ENCODE measurements at regions not wholly inside any gene's neighbourhood (a gene's known extent, or its start where the extent isn't known, plus 50 kb on each side); places are given as distances from the start of the nearest gene placed in this dataset.

- POLR2A ChIA-PET (ENCODE audit: partially characterized antibody): no interaction called here
- no peaks in the 10 kb centered on the region for H3K9me3 ChIP-seq (ENCODE audit: insufficient read depth in 2 of 2, low read depth in 1 of 2, low read length in 1 of 2)
Measured at GRCh38 chr5:133780619-133781280, 168.4 kb upstream of the FSTL4 start.

More at GRCh38 chr5:133780619-133781280, 168.4 kb upstream of the FSTL4 start:
- Histone ChIP-seq H4K5ac (ENCODE audit: insufficient read length, low read depth, low read length) (no peak overlapping the region), H3K27me3 (replicated peaks in 1 of 4; ENCODE audit: control insufficient read depth in 3 of 4, extremely low read depth in 1 of 4, insufficient read depth in 3 of 4, low read length in 3 of 4) (peaks cover 0 to 2% (median 0%) of the 10 kb centered on the region in 4 experiments; a peak in 1 of 7 replicates), H3K23ac (ENCODE audit: insufficient read length) (no peak overlapping the region), H2BK15ac (ENCODE audit: low read length) (no peak overlapping the region), H2BK12ac (ENCODE audit: low read depth, low read length) (no peak overlapping the region), H3K27ac (ENCODE audit: low read depth, low read length) (no peak overlapping the region), H3K23me2 (ENCODE audit: low read depth, low read length) (no peaks in the 10 kb centered on the region), H3K4me1 (replicated peaks in 1 of 4; ENCODE audit: control insufficient read depth in 3 of 4, insufficient read depth in 4 of 4, low read length in 3 of 4) (no peaks in the 10 kb centered on the region), H2BK5ac (ENCODE audit: low read depth, low read length) (no peak overlapping the region), H3K4ac (replicated peaks; ENCODE audit: insufficient read length, low read depth, low read length) (no peak overlapping the region), H3K18ac (ENCODE audit: extremely low read depth, low read length) (no peak overlapping the region), H3K56ac (replicated peaks; ENCODE audit: insufficient read length, low read depth, low read length) (no peak overlapping the region), H4K8ac (ENCODE audit: extremely low read depth, insufficient read depth, low read length) (no peak overlapping the region), H3K4me2 (ENCODE audit: insufficient read depth in 1 of 2, low read depth in 2 of 2, low read length in 2 of 2) (no peak overlapping the region), H3K79me2 (ENCODE audit: control insufficient read depth in 1 of 2, insufficient read depth in 2 of 2, low read length in 2 of 2) (no peaks in the 10 kb centered on the region), H4K20me1 (replicated peaks in 1 of 2; ENCODE audit: control insufficient read depth in 1 of 2, insufficient read depth in 2 of 2, low read length in 2 of 2) (no peaks in the 10 kb centered on the region), H2AFZ (ENCODE audit: low read length) (no peak overlapping the region), H3K14ac (ENCODE audit: insufficient read length) (no peak overlapping the region), H3K79me1 (ENCODE audit: low read depth, low read length) (no peaks in the 10 kb centered on the region), H2BK20ac (ENCODE audit: low read length) (no peak overlapping the region), H3K9ac (replicated peaks in 1 of 4; ENCODE audit: extremely low read depth in 1 of 4, low read depth in 3 of 4, low read length in 3 of 4) (no peak overlapping the region), H3K4me3 (ENCODE audit: extremely low read depth in 1 of 4, insufficient read depth in 2 of 4, low read depth in 3 of 4, low read length in 4 of 4) (no peak overlapping the region), H2BK120ac (replicated peaks; ENCODE audit: low read depth, low read length) (no peak overlapping the region), H3K36me3 (ENCODE audit: control insufficient read depth in 2 of 4, insufficient read depth in 4 of 4, low read length in 3 of 4) (no peaks in the 10 kb centered on the region), H2AK5ac (ENCODE audit: low read depth, low read length) (no peak overlapping the region), H4K91ac (replicated peaks; ENCODE audit: insufficient read length, low read length) (no peak overlapping the region)
- WGBS, 2 experiments (ENCODE audit: extremely low coverage in 1 of 2, insufficient coverage in 1 of 2, insufficient read length in 1 of 2, insufficient replicate concordance in 2 of 2, low coverage in 1 of 2, low lambda C conversion rate in 2 of 2, missing lambda C conversion rate in 1 of 2): 90% methylated on average over 8 of the region's 8 CpGs; no CpG with 5 or more reads in 1 of the 2 experiments
- FAIRE-seq (no peak), DNase-seq (ENCODE audit: low read depth in 1 of 2, low spot score in 2 of 2) (no peak)
- TF ChIP-seq CREB1 (IDR thresholded peaks at IDR 0.05) (no peak), CEBPB (IDR thresholded peaks at IDR 0.05; ENCODE audit: low read depth, low read length) (no peak), CHD2 (IDR thresholded peaks at IDR 0.05; ENCODE audit: low read length) (no peak), CBX5 (IDR thresholded peaks at IDR 0.05; ENCODE audit: low read depth, low read length) (no peak), SRF (IDR thresholded peaks at IDR 0.05; ENCODE audit: low read depth, low read length) (no peak), SIX5 (IDR thresholded peaks at IDR 0.05; ENCODE audit: low read depth, low read length) (no peak), RXRA (IDR thresholded peaks at IDR 0.05; ENCODE audit: insufficient read depth, low read depth, low read length) (no peak), SP2 (IDR thresholded peaks at IDR 0.05; ENCODE audit: low read length) (no peak), HDAC2 (IDR thresholded peaks at IDR 0.05; ENCODE audit: borderline replicate concordance in 1 of 2, low read depth in 2 of 2, low read length in 2 of 2) (no peak), POLR2AphosphoS5 (IDR thresholded peaks at IDR 0.05; ENCODE audit: low read depth, low read length) (no peak), TCF12 (IDR thresholded peaks at IDR 0.05; ENCODE audit: low read depth, low read length) (no peak), SP4 (IDR thresholded peaks at IDR 0.05; ENCODE audit: low read length) (no peak)
- TF ChIP-seq, protein P1, sequence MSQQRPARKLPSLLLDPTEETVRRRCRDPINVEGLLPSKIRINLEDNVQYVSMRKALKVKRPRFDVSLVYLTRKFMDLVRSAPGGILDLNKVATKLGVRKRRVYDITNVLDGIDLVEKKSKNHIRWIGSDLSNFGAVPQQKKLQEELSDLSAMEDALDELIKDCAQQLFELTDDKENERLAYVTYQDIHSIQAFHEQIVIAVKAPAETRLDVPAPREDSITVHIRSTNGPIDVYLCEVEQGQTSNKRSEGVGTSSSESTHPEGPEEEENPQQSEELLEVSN (IDR thresholded peaks at IDR 0.05): no peak
- TF ChIP-seq, protein P2, sequence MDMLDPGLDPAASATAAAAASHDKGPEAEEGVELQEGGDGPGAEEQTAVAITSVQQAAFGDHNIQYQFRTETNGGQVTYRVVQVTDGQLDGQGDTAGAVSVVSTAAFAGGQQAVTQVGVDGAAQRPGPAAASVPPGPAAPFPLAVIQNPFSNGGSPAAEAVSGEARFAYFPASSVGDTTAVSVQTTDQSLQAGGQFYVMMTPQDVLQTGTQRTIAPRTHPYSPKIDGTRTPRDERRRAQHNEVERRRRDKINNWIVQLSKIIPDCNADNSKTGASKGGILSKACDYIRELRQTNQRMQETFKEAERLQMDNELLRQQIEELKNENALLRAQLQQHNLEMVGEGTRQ (IDR thresholded peaks at IDR 0.05; ENCODE audit: low read length): no peak
- CTCF ChIA-PET (ENCODE audit: partially characterized antibody): interaction anchor here (0.6 to 1.3 kb wide), 7 partner anchors 17 to 644 kb away, joined by 3 to 7 read pairs (median 3); no protein-coding TSS in a partner anchor
